ENCODE measurements at regions not wholly inside any gene's neighbourhood (a gene's known extent, or its start where the extent isn't known, plus 50 kb on each side); places are given as distances from the start of the nearest gene placed in this dataset.
A peak's percentile ranks its signal among the peaks of the same experiment; 100 is the strongest.

DNA sequence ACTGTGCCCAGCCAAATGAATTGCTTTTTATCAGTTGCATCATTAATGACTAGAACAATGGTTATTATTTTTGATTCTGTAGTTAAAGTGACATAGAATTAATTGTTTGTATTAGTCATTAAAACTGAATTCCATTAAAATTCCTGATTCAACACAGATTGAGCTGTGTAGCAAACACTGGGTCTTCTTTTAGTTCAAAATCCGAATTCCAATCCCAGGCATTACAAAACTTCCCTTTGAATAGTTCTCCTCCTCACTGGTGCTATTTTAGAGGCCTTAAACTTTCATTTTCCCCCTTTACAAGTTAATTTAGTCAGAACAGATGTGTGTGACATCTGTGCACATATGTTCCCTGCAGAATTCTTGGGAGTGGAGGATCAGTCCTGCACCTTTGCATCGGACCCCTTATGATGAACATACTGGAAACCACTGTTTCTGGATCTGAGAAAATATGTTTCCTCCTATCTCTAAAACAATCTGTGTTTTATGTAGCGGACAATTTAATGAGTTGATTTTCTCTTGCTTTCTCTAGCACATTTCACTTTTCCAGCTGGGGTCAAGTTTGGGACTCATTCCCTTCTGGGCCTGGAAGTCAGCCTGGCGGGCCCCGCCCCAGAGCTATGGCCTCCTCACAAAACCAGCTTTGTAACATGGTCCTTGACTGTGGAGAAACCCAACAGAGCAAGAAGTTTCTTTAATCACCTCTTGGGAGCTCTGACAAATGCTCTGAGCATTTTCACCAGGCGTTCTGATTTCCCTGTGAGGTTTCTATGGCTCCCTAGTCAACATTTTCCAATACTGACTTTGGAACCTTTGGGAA, 87.9 kb upstream of the MAMDC2 start:
- no peak overlapping the region for H3K4me3 ChIP-seq (ENCODE audit: extremely low read depth, insufficient read depth, low read length, poor library complexity, severe bottlenecking)
- 68 to 69% methylated on average over 4 of the region's 6 CpGs for WGBS, 2 experiments (ENCODE audit: insufficient coverage in 2 of 2)

DNA sequence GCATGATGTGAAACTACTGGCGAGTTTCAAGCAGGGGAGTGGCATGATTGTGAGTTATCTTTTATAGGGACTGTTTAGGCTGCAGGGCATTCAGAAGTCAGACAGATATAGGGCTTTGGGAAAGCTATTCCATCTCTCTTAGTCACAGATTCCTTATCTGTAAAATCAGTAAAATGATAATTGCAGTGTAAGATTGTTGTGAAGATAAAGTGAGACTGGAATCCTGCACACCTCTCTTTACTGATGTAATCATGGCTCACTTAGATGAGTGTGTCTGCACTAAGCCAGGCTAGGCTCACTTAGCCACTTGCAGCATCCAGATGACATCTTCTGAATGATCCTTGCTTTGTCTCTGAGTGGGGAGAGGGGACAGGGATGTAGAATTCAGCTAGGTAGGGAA, 81.8 kb upstream of the MAMDC2 start:
- H3K4me3 ChIP-seq (ENCODE audit: extremely low read depth, insufficient read depth, low read length, poor library complexity, severe bottlenecking): no peak overlapping the region
- no peak overlapping the region for H3K27ac ChIP-seq (ENCODE audit: low read depth, low read length, severe bottlenecking)
- H3K9me3 ChIP-seq (ENCODE audit: control insufficient read depth, low read length): no peaks in the 10 kb centered on the region
- H3K4me1 ChIP-seq (ENCODE audit: control insufficient read depth, insufficient read depth, low read length, poor library complexity, severe bottlenecking): no peaks in the 10 kb centered on the region
- no peaks in the 10 kb centered on the region for H3K36me3 ChIP-seq (ENCODE audit: control insufficient read depth, insufficient read depth, low read length)
- 100% methylated on average over 1 of the region's 1 CpG; no CpG with 5 or more reads in 1 of the 2 experiments for WGBS, 2 experiments (ENCODE audit: insufficient coverage in 2 of 2)

More for the DNA sequence above, 87.9 kb upstream of the MAMDC2 start:
- Histone ChIP-seq H3K36me3 (ENCODE audit: control insufficient read depth, insufficient read depth, low read length) (no peaks in the 10 kb centered on the region), H3K27ac (ENCODE audit: low read depth, low read length, severe bottlenecking) (no peak overlapping the region), H3K9me3 (ENCODE audit: control insufficient read depth, low read length) (no peaks in the 10 kb centered on the region), H3K4me1 (ENCODE audit: control insufficient read depth, insufficient read depth, low read length, poor library complexity, severe bottlenecking) (no peaks in the 10 kb centered on the region)

DNA sequence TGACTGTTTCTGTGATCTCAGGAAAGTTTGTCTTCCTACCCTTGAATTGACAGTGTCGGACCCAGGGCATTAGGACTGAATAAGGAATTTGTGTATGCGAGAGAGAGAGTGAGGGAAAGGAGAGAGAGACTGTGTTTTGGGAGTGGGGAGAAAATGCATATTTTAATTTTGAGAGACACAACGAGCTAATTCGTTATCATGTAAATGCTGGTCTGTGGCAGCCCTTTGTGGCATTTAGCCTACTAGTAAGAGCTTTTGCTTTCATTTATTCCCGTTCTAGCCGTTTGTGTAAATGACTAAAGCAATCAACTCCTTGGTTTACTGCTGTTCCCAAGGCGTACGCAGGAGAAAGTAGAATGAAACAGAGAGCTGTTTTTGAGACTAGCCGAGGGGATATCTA, 79.8 kb upstream of the MAMDC2 start:
- Histone ChIP-seq H3K9me3 (ENCODE audit: control insufficient read depth, low read length) (no peaks in the 10 kb centered on the region), H3K27ac (ENCODE audit: low read depth, low read length, severe bottlenecking) (no peak overlapping the region)
- 53 to 58% methylated on average over 7 to 9 of the region's 9 CpGs for WGBS, 2 experiments (ENCODE audit: insufficient coverage in 2 of 2)

DNA sequence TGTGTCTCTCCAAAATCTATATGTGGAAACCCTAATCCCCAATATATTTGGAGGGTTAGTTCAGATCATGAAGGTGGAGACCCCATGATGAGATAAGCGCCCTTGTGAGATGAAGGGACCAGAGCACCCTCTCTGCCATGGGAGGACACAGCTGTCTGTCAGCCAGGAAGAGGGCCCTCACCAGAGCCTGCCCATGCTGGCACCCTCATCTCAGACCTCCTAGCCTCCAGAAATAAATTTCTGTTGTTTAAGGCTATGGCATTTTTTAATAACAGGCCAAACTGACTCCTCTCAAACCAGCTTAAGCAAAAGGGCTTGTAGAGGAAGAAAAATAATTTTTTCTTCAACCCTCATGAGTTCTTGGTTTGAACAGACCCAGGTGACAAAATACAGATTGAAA, 79.2 kb upstream of the MAMDC2 start:
- WGBS, 2 experiments (ENCODE audit: insufficient coverage in 2 of 2): 100% methylated on average over 1 of the region's 1 CpG; no CpG with 5 or more reads in 1 of the 2 experiments
- peaks cover under 1% of the 10 kb centered on the region for H3K4me1 ChIP-seq (ENCODE audit: control insufficient read depth, insufficient read depth, low read length, poor library complexity, severe bottlenecking)
- H3K4me3 ChIP-seq (ENCODE audit: extremely low read depth, insufficient read depth, low read length, poor library complexity, severe bottlenecking): no peak overlapping the region
- H3K9me3 ChIP-seq (ENCODE audit: control insufficient read depth, low read length): no peaks in the 10 kb centered on the region
- H3K36me3 ChIP-seq (ENCODE audit: control insufficient read depth, insufficient read depth, low read length): no peaks in the 10 kb centered on the region
- no peak overlapping the region for H3K27ac ChIP-seq (ENCODE audit: low read depth, low read length, severe bottlenecking)

More for the DNA sequence above, 79.8 kb upstream of the MAMDC2 start:
- H3K4me1 ChIP-seq (ENCODE audit: control insufficient read depth, insufficient read depth, low read length, poor library complexity, severe bottlenecking): no peaks in the 10 kb centered on the region
- no peaks in the 10 kb centered on the region for H3K36me3 ChIP-seq (ENCODE audit: control insufficient read depth, insufficient read depth, low read length)
- no peak overlapping the region for H3K4me3 ChIP-seq (ENCODE audit: extremely low read depth, insufficient read depth, low read length, poor library complexity, severe bottlenecking)

DNA sequence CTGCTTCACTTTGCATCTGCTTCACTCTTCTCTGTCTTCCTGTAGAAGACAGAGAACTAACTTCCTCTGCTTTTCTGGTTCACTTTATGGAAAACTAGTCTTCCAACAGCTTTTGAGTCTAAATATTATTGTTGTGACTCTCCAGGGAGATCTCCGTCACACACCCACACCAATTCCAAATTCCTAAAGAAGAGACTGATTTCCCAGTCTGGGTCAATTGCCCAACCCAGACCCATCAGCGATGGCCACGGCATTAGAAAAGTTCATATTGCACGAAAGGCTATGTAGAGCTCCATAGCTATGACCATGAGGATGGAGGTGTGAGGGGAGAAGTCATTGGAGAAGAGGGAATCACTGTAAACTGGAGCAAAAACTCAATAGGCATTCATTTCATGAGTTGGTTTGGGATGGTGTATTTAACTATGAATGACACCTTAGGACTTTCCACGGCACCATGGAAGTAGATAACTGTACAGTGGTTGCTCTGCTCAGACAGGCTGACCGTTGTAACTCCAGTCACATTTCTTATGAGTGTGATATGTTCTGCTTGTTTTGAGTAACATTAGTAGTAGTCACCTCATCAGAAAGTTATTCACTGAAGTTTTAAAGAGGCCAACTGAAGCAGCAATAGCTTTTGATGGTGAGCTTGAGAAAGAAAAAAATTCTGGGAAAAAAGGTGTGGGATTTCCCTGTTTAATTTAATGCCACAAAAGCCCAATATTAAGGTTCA, 78.1 kb upstream of the MAMDC2 start:
- H3K4me1 ChIP-seq (ENCODE audit: control insufficient read depth, insufficient read depth, low read length, poor library complexity, severe bottlenecking): peaks cover 9% of the 10 kb centered on the region
- H3K36me3 ChIP-seq (ENCODE audit: control insufficient read depth, insufficient read depth, low read length): no peaks in the 10 kb centered on the region
- no peak overlapping the region for H3K4me3 ChIP-seq (ENCODE audit: extremely low read depth, insufficient read depth, low read length, poor library complexity, severe bottlenecking)
- 93 to 95% methylated on average over 4 to 5 of the region's 6 CpGs for WGBS, 2 experiments (ENCODE audit: insufficient coverage in 2 of 2)
- no peak overlapping the region for H3K27ac ChIP-seq (ENCODE audit: low read depth, low read length, severe bottlenecking)
- no peaks in the 10 kb centered on the region for H3K9me3 ChIP-seq (ENCODE audit: control insufficient read depth, low read length)

DNA sequence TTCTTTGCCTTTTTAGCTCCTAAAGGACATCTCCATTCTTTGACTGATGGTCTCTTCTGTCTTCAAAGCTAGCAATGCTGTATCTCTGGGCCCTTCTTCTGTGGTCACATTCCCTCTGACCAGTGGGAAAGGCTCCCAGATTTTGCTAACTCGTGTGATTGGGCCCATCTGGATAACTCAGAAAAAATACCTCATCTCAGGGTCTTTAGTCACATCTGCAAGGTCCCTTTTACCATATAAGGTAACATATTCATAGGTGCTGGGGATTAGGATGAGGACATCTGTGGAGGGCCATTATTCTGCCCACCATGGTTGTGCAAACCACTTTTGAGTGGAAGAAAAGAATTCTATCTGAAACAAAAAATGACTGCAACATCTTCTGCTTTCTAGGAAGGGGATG, 76.3 kb upstream of the MAMDC2 start:
- peaks cover 13% of the 10 kb centered on the region for H3K4me1 ChIP-seq (ENCODE audit: control insufficient read depth, insufficient read depth, low read length, poor library complexity, severe bottlenecking)
- H3K27ac ChIP-seq (ENCODE audit: low read depth, low read length, severe bottlenecking): no peak overlapping the region
- WGBS, 2 experiments (ENCODE audit: insufficient coverage in 2 of 2): 100% methylated on average over 1 of the region's 1 CpG
- no peaks in the 10 kb centered on the region for H3K9me3 ChIP-seq (ENCODE audit: control insufficient read depth, low read length)
- no peaks in the 10 kb centered on the region for H3K36me3 ChIP-seq (ENCODE audit: control insufficient read depth, insufficient read depth, low read length)
- no peak overlapping the region for H3K4me3 ChIP-seq (ENCODE audit: extremely low read depth, insufficient read depth, low read length, poor library complexity, severe bottlenecking)

DNA sequence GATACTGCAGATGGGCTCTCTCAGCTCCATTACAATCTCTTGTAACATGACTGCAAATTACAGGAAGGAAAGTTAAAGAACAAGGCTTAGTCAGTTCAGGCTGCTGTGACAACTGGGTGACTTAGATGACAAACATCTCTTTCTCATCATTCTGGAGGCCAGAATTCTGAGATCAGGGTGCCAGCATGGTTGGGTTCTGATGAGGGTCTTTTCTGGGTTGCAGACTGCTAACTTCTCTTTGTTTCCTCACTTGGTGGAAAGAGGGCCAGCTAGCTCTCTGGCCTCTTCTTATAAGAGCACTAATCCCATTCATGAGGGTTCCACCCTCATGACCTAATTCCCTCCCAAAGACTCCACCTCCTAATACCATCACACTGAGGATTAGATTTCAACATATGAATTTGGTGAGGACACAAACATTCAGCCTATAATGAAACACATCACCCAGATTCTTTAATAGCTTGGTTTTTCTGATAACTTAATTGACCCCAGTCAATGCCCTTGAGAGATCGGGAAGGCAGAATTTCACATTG, 73.6 kb upstream of the MAMDC2 start:
- no peaks in the 10 kb centered on the region for H3K36me3 ChIP-seq (ENCODE audit: control insufficient read depth, insufficient read depth, low read length)
- no peak overlapping the region for H3K27ac ChIP-seq (ENCODE audit: low read depth, low read length, severe bottlenecking)
- WGBS, 2 experiments (ENCODE audit: insufficient coverage in 2 of 2): 80 to 100% methylated on average over 1 of the region's 1 CpG
- H3K4me1 ChIP-seq (ENCODE audit: control insufficient read depth, insufficient read depth, low read length, poor library complexity, severe bottlenecking): peaks cover 17% of the 10 kb centered on the region
- H3K9me3 ChIP-seq (ENCODE audit: control insufficient read depth, low read length): no peaks in the 10 kb centered on the region
- no peak overlapping the region for H3K4me3 ChIP-seq (ENCODE audit: extremely low read depth, insufficient read depth, low read length, poor library complexity, severe bottlenecking)

DNA sequence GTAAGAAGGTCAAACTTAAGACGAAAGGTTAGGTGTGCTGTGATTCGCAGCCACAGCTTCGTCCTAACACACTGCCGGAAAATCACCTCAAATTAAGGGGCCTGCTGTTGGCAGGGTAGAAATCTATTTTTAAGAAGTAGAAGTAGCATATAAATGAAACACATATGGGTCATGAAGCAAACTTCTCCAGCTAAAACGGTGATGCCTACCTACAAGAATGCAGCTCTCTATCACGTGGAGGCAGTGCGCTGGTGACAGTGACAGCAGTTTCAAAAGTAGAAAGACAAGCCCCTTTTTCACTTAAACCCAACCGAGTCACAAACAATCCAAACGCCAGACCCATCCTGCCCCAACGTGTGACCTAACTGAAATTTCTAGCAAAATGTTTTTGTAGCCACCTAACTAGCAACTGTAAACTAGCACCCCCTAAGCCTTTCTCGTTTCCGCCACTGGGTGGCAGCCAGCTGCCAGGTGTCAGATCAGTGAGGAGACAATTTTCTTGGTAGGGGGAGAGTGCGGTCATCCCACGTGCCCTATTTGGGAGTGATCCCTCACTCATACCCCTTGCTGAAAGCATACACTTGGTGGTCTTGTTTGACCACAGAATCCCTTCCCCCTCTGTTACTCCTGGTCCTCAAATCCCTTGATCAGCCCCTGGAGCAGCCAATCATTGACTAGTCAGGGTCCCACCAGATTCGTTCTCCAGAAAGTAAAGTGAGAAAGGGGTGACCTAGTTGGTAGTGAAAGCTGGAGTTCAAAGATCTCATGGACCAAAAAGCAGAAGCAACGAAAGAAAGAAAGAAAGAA, 71.8 kb upstream of the MAMDC2 start:
- Histone ChIP-seq H3K36me3 (ENCODE audit: control insufficient read depth, insufficient read depth, low read length) (no peaks in the 10 kb centered on the region), H3K4me1 (ENCODE audit: control insufficient read depth, insufficient read depth, low read length, poor library complexity, severe bottlenecking) (peaks cover 31% of the 10 kb centered on the region), H3K4me3 (ENCODE audit: extremely low read depth, insufficient read depth, low read length, poor library complexity, severe bottlenecking) (no peak overlapping the region), H3K27ac (ENCODE audit: low read depth, low read length, severe bottlenecking) (no peak overlapping the region), H3K9me3 (ENCODE audit: control insufficient read depth, low read length) (no peaks in the 10 kb centered on the region)
- 35 to 42% methylated on average over 6 of the region's 16 CpGs for WGBS, 2 experiments (ENCODE audit: insufficient coverage in 2 of 2)

DNA sequence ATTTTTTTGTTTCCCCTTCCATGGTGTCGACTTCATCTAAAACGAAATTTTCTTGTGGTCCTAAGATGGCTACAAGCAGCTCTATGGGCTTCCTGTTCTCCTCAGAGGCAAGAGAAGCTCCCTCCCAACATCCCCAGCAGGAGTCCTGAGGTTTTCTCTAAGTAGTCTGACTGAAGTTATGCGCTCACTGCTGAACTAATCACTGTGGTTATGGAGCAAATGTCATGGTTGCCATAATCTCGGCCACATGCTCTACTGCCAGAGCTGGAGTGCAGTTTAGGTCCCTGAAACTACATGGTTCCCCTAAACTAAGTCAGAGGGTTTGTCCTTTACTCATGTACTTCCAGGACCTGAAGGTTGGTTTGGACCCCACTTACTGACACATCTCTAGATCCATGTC, 68.0 kb upstream of the MAMDC2 start:
- H3K36me3 ChIP-seq (ENCODE audit: control insufficient read depth, insufficient read depth, low read length): no peaks in the 10 kb centered on the region
- H3K9me3 ChIP-seq (ENCODE audit: control insufficient read depth, low read length): peaks cover 3% of the 10 kb centered on the region
- 85 to 90% methylated on average over 3 to 4 of the region's 4 CpGs for WGBS, 2 experiments (ENCODE audit: insufficient coverage in 2 of 2)
- peaks cover 23% of the 10 kb centered on the region for H3K4me1 ChIP-seq (ENCODE audit: control insufficient read depth, insufficient read depth, low read length, poor library complexity, severe bottlenecking)
- peak overlapping the region; percentile 84 for H3K27ac ChIP-seq (ENCODE audit: low read depth, low read length, severe bottlenecking)
- no peak overlapping the region for H3K4me3 ChIP-seq (ENCODE audit: extremely low read depth, insufficient read depth, low read length, poor library complexity, severe bottlenecking)

DNA sequence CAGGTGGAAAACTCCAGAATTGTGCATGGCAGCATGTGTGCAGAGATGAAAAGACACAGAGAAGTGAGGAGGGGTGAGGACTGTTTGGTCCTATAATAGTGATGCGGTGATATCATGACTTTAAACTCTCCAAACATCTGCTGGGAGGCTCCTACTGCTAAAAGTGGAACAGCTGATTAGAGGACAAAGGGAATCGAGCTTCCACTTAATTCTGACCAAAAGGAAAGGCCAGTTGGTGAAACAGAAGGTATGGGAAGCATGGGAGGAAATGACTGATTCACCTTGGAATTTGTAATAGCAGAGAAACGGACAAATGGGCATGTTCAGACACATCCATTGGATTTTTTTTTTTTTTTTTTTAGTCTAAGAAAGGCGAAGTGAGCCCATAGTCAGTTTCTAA, 67.5 kb upstream of the MAMDC2 start:
- Histone ChIP-seq H3K4me1 (ENCODE audit: control insufficient read depth, insufficient read depth, low read length, poor library complexity, severe bottlenecking) (peaks cover 28% of the 10 kb centered on the region), H3K9me3 (ENCODE audit: control insufficient read depth, low read length) (peaks cover 3% of the 10 kb centered on the region), H3K36me3 (ENCODE audit: control insufficient read depth, insufficient read depth, low read length) (no peaks in the 10 kb centered on the region), H3K4me3 (ENCODE audit: extremely low read depth, insufficient read depth, low read length, poor library complexity, severe bottlenecking) (no peak overlapping the region), H3K27ac (ENCODE audit: low read depth, low read length, severe bottlenecking) (peak overlapping the region; percentile 84)
- 41 to 62% methylated on average over 2 to 3 of the region's 4 CpGs for WGBS, 2 experiments (ENCODE audit: insufficient coverage in 2 of 2)
